ENCODE measurements at regions not wholly inside any gene's neighbourhood (a gene's known extent, or its start where the extent isn't known, plus 50 kb on each side); places are given as distances from the start of the nearest gene placed in this dataset.

GRCh38 chr3:177525414-177525813 is 328.1 kb upstream of the TBL1XR1 start:
- TF ChIP-seq POLR2AphosphoS5 (IDR thresholded peaks at IDR 0.05; ENCODE audit: low read depth, low read length), result no peak
- TF ChIP-seq TAF1 (IDR thresholded peaks at IDR 0.05; ENCODE audit: borderline replicate concordance, insufficient read depth, low read length), result no peak
- TF ChIP-seq REST (IDR thresholded peaks at IDR 0.05; ENCODE audit: insufficient read depth in 1 of 2, low read depth in 2 of 2, low read length in 2 of 2), result no peak
- no peak for TF ChIP-seq SIN3A (IDR thresholded peaks at IDR 0.05; ENCODE audit: borderline replicate concordance, insufficient read depth, low read length)
- TF ChIP-seq FOXP2 (optimal IDR thresholded peaks at IDR 0.05; ENCODE audit: borderline replicate concordance, extremely low read depth, extremely low read length, insufficient read depth), result no peak

DNA sequence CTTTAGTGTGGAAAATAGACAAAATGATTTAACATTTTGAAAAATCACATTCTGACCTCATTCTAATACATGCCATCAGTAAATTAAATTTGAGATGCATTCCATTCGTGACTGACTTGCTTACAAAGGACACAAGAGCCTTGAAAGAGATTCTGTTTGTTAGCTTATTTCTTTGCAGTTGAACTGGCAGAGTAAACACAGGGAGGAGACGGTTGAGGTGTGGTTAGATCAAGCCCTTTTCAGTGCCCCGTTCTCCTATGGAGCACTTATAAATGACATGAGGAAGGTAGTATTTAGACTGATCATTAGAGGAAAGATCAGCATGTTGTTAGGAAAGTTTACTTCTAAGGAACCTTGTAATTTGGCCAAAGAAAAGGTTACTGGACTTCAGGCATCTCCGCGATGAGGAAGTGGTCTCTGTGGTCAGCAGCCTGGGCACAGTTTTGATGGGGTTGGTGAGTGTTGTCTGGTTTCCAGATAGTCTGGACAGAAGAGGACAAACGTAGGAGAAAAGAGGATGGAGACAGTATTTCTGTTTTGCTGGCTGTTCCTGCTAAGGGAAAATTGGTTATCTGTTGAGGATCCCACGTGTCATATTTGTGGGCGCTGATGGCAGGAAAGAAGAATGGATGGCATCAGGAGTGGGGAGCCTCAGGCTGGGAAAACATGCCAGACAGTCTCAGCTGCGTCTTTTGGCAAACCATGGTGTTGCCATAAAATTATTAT is 328.9 kb upstream of the TBL1XR1 start:
- TF ChIP-seq FOXP2 (optimal IDR thresholded peaks at IDR 0.05; ENCODE audit: borderline replicate concordance, extremely low read depth, extremely low read length, insufficient read depth), result no peak
- TF ChIP-seq REST (IDR thresholded peaks at IDR 0.05; ENCODE audit: insufficient read depth in 1 of 2, low read depth in 2 of 2, low read length in 2 of 2), result no peak
- TF ChIP-seq TAF1 (IDR thresholded peaks at IDR 0.05; ENCODE audit: borderline replicate concordance, insufficient read depth, low read length), result no peak
- no peak for TF ChIP-seq POLR2AphosphoS5 (IDR thresholded peaks at IDR 0.05; ENCODE audit: low read depth, low read length)
- no peak for TF ChIP-seq SIN3A (IDR thresholded peaks at IDR 0.05; ENCODE audit: borderline replicate concordance, insufficient read depth, low read length)

DNA sequence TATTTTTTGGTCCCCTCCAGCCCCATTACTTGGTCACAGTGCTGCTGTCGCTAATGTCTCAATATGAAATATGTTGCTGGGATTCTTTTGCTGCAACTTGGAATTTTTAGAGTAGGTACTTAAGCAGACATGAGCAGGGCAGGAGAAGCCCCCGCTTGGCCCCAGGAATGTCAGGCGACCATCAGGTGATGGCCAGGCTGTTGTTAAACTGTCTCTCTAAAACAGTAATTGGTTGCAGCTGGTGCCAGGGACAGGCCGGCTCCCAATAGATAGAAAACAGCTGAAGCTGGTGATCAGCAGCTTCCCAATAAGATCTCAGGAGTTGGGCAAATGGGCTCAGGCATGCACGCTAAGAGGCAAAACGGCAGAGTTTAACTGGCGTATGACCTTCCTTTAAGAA is 329.9 kb upstream of the TBL1XR1 start:
- TF ChIP-seq POLR2AphosphoS5 (IDR thresholded peaks at IDR 0.05; ENCODE audit: low read depth, low read length) (no peak), REST (IDR thresholded peaks at IDR 0.05; ENCODE audit: insufficient read depth in 1 of 2, low read depth in 2 of 2, low read length in 2 of 2) (no peak), TAF1 (IDR thresholded peaks at IDR 0.05; ENCODE audit: borderline replicate concordance, insufficient read depth, low read length) (no peak)

DNA sequence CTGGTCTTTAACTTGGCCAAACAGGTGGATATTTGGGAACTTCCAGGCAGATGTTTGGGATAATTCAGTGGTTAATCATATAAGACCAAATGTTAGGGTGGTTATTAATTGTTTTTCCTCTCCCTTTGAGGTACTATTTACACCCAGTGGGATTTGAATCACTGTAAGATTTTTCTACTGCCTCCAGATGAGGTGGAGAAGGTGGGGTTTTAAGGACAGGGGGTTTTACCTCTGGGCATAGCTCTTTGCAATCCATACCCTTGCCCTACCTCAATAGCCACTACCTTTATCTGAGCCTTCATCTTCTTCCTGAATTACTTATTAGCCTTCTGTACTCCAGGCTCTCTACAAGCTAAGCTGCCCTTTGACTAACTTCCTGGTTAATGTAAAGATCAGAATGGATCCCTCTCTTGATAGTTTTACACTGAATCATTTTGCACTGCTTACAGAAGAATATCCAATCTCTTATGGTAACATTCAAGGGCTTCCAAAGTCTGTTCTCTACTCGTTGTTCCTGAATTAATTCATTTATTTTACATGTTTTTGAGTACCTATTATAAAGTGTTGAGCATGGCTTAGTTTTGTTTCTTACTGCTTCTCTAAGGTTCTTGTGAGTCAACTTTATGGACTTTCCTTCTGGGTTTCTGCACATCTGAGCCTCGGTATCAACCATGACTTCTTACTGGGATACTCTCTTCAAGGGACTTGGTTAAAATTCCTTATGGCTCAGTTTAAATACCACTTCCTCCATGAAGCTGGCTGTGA is 331.2 kb upstream of the TBL1XR1 start:
- TF ChIP-seq TAF1 (IDR thresholded peaks at IDR 0.05; ENCODE audit: borderline replicate concordance, insufficient read depth, low read length) (no peak), SIN3A (IDR thresholded peaks at IDR 0.05; ENCODE audit: borderline replicate concordance, insufficient read depth, low read length) (no peak), REST (IDR thresholded peaks at IDR 0.05; ENCODE audit: insufficient read depth in 1 of 2, low read depth in 2 of 2, low read length in 2 of 2) (no peak), POLR2AphosphoS5 (IDR thresholded peaks at IDR 0.05; ENCODE audit: low read depth, low read length) (no peak), FOXP2 (optimal IDR thresholded peaks at IDR 0.05; ENCODE audit: borderline replicate concordance, extremely low read depth, extremely low read length, insufficient read depth) (no peak)
